HG03342 (cell line): ENCODE measurements at regions not wholly inside any gene's neighbourhood (a gene's known extent, or its start where the extent isn't known, plus 50 kb on each side); places are given as distances from the start of the nearest gene placed in this dataset.

Experiments
- ATAC-seq: cut with Tn5 transposase; IDR thresholded peaks from one replicate; pipeline ENCODE4 v1.9.1; 2021; ENCODE audit warnings: mild to moderate bottlenecking, moderate library complexity; ENCODE audit not compliant: unreplicated experiment

DNA sequence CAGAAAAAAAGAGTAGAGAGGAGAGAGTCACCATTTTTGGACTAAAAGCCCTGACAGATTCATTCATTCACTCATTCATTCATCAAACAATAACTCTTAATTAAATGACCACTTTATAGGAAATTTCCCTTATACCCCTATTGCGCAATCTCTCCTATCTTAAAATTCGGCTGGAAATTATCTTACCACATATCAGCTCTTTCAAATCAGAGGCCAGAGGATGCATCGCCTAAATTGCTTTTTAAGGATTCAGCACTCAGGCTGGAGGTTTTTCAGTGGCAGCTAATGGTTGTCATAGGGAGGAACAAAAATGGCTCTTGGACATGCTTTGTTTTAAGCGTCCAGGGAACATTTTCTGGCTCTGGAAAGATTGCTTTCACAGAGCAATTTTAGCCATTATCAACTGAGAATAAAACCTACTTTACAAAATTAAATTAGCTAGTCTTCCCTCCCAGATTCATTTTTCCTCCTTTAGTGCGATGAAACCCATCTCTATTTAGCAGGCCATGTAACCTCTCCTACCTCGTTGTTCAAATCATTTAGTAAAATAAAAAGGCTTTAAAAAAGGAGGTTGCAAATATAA, 115.2 kb downstream of the OLFM4 start:
- no peak for ATAC-seq

GRCh38 chr13:53144826-53145225, 116.2 kb downstream of the OLFM4 start:
- ATAC-seq: no peak

DNA sequence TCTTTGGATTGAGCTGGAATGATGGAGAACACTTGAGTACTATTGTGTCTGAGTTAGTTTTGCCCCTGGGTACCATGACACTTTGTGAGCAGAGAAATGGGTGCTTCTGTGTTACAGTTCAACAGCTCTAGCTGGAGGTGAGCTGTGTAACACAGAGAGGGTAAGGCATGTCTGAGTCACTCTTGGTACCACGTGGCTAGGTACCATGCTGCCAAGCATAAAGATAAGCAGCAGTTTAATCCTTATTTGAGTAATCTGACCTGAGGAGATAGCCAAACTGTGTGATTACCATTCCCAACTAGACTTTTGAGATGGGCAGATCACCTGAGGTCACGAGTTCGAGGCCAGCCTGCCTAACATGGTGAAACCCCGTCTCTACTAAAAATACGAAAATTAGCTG, 122.0 kb downstream of the OLFM4 start:
- no peak for ATAC-seq

DNA sequence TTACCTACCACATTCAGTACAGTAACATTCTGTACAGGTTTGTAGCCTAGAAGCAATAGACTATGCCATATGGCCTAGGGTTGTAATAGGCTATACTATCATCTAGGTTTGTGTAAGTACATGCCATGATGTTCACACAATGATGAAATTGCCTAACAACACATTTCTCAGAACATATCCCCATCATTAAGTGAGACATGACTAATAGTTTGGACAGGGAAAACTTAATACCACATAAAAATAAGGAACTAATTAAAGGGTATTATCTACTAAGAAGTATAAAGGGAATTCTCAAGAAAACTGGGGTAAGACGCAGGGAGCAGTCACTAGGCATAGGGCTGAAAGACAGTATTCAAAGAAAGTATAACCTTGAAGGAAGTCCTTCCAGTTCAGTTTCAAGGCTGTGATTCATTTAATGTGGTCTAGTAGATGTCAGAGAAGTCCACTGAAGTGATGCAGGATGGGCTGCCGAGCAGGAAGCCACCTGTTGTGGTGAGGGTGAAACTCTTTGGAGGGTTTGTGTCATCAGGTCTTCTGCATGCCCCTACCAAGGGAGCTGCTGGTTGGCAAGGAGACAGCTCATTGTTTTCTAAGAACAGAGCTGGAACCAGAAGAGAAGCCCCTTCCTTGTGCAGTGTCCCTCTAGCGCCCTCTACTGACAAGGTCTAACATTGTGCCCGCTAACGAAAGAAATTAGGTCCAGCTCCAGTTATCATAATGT, 122.9 kb downstream of the OLFM4 start:
- peak; percentile 99 for ATAC-seq

DNA sequence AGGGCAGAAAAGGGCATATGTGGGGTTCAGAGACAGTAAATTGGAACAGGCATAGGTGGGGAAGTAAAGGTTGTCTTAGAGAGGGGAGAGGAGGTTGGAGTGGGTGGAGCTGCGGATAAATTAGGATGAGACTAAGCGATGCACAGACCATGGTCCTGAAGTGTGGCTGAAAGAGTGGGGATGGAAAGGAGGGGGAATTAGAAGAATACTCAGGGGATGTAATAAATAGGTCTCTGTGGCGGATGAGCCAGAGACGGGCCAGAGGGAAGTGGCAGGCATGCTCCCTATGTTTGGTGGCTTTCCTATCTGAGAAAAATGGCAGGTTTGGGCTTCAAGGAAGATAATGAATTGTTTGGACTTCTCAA, 123.4 kb downstream of the OLFM4 start:
- ATAC-seq: no peak

DNA sequence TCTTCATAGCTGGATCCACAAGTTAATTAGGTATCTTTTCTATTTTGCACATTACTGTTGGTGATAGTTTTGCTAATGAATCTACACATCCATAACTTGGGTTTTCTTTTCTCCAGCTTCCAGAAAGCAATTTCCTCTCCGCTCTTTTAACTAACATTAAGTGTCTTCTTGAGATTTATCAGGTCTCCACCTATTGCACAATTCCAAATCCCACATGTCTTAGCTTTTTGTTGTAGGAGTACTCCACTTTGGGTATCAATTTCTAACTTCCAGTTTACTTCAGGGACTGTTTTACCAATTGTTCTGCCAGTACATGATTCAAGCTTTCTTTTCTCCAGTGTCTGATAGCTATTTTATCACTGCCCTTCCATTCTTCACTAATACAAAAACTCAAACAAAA, 129.6 kb downstream of the OLFM4 start:
- ATAC-seq: no peak

GRCh38 chr13:53159431-53159830, 130.8 kb downstream of the OLFM4 start:
- ATAC-seq: no peak

GRCh38 chr13:53160211-53160610, 131.6 kb downstream of the OLFM4 start:
- no peak for ATAC-seq

- ATAC-seq: no peak
Observed at GRCh38 chr13:53161251-53161650, 132.6 kb downstream of the OLFM4 start.

DNA sequence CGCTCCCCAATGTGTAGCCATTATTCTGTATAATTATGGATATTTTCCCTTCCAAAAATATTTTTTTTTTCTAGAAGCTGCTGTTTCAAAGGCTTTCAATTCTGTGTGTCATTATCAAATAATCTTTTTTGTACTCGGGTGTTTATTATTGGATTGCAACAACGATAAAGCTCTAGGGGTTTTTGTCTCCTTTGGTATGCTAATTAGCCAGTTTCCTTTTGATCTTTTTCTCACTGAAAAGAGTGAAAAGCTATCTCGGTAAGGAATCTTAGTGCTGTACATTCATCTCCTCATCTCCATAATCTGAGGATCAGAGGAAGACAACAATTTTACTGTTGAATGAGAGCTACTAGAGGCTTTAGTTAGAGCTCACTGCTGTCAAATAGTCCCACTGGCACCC, 136.6 kb downstream of the OLFM4 start:
- no peak for ATAC-seq

DNA sequence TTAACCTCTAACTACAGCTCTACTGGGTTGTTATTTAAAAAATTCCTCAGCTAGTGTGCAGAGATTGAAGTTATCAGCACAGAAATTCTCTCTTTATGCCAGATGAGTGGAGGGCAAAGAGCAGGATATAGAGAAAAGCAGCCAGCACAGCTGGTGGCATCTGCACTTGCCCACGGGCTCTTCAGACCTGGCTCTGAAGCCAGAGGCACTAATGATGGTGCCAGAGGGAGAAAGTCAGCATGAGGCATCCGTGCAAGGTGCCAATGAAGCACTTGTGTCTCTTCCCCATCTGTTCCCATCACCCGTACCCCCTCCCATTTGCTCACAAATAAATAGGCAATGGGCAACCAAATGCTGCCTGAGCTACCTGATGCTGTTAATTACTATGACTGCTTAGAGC, 138.9 kb downstream of the OLFM4 start:
- no peak for ATAC-seq

DNA sequence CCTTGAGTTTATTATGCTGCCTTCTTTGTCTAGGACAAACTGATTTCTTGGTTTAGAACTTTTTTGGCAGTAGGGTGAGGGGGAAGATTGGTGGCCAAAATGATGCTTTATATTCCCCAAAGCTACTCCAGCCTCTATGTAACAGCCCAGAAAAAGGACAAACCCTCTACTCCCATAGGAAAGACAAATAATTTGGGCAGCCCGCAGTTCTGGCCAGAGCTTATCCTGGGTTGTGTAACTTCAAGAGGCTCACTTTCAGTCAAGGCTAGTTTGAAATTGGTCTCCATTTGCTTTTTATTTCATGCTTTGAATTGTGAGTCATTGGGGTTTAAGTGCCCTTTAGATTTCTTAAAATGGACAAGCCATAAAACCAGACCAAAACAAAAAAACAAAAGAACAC, 142.3 kb downstream of the OLFM4 start:
- no peak for ATAC-seq

GRCh38 chr13:53174545-53174944, 145.9 kb downstream of the OLFM4 start:
- no peak for ATAC-seq

DNA sequence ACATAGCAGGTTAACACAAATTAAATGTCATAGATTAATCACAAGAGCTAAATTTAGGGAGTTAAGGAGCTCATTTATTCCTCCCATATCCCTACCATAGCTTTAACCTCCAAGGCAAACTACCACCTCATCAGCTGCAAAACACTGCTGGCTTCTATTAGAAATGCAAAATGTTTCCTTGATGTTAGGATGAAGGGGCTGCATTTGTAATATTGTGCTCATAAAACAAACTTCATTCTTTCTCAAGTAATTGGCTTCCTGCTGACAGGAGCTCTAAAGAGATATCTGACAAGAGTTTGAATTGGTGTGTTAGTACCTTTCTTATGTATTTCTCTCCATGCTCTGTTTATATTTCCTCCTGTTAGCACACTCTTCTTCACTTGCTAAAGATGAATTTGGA, 152.1 kb downstream of the OLFM4 start:
- ATAC-seq: no peak

DNA sequence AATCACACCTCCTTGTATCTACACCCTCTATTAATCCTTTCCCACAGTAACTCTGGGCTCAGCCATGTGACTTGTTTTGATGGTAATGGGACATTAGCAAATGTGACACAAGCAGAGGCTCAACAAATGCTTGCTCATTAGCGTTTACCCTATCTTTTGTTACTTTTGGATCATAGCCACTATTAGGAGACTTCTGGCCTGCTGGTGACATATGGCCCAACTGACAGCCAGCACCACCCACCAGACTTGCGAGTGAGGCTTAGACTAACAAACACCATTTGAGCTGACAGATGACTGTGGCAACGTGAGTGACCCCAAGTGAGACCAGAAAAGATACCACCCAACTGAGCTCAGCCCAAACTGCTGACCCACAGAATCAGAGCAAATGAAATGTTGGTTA, 154.1 kb downstream of the OLFM4 start:
- no peak for ATAC-seq

DNA sequence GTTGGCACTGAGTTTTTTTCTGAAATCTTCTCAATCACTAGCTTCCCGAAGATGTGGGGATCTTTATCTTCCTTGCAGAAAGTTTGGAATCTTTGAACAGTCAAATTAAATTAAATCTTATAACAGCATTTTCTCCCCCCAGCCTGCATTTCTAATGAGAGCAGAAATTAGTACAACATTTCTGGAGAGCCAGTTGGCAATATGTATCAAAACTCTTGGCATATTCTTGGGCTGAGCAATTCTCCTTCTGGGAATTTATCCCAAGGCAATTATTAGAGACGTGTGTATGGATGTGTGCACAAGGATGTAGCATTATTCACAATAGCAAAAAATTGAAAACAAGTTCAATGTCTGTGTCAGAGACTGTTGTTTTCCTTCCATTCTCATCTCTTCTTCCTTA, 159.5 kb downstream of the OLFM4 start:
- ATAC-seq: no peak

DNA sequence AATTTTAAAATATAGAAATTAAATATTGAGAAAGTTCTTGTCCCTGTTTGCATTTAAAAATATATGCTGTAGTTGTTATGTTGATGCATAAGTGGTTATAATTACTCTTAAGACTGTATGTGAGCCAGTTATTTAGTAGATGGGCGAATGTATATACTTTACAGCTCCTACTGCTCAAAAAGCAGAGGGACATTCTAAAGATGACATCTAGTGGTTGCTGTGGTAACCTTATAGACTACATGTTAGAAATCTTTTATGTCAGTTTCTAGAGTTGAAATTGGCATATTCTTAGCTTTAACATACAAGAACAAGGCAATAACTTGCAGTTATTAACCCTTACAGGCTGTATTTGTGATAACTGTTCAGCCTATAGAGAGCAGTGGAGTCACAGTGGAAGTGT, 160.5 kb downstream of the OLFM4 start:
- no peak for ATAC-seq

DNA sequence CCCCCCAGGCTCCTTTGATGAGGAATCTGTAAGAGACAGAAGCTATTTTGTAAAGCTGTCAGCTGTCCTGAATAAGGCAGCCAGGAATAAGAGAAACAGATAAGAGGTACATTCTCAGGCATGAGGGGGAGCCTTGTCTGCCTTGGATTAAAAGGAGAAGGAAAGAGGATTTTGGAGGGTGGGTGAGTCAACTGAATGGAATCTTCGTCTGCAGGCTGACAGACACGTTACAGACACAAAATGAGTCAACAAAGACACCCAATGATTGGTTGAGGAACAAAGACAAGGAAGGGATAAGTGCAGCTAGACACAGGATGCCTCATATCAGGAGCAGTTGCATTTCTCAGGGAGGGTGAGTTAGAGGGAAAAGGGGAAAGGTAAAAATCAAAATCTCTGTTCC, 162.5 kb downstream of the OLFM4 start:
- no peak for ATAC-seq

GRCh38 chr13:53197424-53197823, 168.8 kb downstream of the OLFM4 start:
- ATAC-seq: no peak

GRCh38 chr13:53198017-53198416, 169.4 kb downstream of the OLFM4 start:
- ATAC-seq: no peak

GRCh38 chr13:53198736-53199135, 170.1 kb downstream of the OLFM4 start:
- no peak for ATAC-seq

- ATAC-seq: no peak
Observed at GRCh38 chr13:53200075-53200474, 171.5 kb downstream of the OLFM4 start.
